Hepatic stellate cell (primary cell): ENCODE measurements at regions not wholly inside any gene's neighbourhood (a gene's known extent, or its start where the extent isn't known, plus 50 kb on each side); places are given as distances from the start of the nearest gene placed in this dataset.

ENCODE experiments used
- DNase-seq: peaks from one replicate; pipeline ENCODE4 v3.0.0; 2011; ENCODE audit warnings: low spot score

DNA sequence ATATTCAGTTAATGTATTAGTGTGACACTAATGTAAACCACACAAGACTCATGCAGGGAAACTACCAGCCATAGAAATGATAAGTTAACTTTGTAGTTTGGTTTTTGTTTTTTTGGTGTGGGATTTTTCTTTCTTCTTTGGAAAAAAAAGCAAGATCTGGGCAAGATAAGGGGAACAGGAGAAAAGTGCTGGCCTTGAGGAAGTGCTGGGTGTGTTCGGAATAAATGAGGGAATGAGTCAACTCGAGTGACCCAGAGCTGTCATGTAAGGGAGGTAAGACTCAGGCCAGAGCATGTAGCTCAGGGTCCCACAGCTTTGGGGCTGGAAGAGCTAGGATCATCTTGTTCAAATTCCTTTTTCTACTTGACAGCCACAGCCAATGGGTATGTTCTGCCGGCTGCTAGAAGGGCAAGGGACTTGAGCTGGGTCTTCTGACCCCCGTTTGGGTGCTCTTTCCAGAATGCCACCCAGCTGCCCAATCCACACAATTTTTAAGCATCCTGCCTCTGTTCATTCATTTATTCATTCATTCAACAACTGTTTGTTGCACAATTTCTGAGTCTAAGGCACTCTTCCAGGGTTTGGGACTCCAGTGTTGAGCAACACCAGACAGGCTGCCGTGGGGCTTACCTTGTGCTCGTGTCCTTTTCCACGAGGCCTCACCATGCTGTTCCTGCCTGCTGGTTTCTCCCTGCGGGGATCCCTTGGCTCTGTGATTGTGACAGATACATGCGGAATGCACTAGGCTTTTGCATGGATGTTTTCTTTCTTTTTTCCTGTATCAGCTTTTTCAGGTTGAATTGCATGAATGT is 54.5 kb downstream of the CLDN34 start:
- DNase-seq, result no peak

DNA sequence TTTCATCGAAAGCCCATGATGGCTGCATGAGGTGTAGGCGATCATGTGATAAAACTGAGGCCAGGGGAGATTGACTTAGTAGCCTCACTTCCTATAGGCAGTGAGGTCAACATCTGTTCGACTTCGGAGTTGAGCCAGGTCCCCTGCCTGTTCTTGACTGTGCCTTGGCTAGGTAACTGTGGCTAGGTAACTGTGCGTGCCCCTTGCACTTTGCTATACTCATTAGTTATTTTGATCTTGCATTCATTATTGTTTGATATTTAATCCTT is 55.0 kb downstream of the CLDN34 start:
- DNase-seq, result no peak

DNA sequence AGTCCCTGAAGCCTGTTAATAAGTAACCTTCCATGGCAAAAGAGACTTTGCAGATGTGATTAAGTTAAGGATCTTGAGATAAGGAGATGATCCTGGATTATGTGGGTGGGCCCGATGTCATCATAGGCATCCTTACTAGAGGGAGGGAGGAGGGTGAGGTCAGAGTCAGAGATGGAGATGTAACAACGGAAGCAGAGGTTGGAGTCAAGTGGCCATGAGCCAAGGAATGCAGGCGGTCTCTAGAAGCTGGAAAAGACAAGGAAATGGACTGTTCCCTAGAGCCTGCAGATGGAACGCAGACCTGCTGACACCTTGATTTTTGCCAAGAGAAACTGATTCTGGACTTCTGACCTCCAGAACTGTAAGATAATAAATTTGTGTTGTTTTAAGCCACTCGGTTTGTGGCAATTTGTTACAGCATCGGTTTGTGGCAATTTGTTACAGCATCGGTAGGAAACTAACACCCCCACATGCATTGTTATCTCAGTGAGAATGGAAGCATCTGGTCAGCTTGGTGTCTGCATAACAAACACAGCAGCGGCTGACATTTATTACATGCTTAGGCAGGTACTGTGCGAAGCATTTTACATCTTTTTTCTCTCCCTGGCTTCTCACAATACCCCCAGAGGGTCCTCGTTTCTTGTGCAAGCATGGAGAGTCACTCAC is 55.6 kb downstream of the CLDN34 start:
- DNase-seq, result no peak

DNA sequence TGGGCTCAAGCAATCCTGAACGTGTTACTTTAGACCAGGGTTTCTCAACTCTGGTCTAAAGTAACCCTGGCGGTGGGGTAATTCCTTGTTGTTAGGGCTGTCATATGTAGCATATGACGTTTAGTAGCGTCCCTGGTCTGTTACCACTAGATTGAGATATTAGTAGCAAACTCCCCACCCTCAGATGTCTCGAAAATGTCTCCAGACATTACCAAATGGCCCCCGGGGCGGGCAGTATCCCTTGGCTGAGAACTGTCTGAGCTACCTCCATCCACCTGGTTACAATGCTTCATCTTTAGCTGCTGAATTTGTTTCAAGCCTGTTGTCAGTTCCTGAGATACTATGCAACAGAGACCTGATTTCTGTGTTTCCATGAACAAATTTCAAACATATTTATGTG is 56.7 kb downstream of the CLDN34 start:
- no peak for DNase-seq

DNA sequence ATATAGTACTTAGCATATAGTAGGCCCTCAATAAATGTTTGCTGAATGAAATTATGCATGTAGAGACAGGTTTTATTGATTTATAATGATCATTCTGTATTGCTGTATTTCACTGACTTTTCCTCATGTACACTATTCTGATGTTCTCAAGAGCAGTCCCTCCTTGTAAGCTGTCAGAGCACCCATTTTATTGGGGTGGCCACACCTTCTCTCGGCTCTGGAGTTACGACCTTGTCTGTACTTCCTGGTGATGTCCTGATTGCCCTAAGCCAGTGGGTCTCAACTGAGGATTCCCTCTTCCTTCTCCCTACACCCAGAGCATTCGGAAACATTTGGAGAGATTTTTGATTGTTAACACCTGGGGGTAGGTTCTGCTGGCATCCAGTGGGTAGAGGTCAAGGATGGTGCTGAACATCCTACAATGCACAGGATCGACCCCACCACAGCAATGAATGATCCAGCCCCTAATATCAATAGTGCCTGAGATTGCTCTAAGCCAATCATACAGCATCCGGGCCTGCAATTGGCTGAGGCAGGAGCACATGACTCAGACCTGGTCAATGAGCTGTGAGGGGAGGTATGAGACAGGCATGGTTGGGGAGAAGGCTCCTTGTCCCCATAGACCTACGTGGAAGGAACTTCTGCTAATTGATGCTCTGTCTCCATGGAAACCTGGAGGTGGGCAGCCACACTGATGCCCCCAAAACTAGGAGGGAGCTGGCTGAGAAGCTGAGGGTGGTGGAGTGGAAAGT is 58.8 kb downstream of the CLDN34 start:
- DNase-seq, result no peak

DNA sequence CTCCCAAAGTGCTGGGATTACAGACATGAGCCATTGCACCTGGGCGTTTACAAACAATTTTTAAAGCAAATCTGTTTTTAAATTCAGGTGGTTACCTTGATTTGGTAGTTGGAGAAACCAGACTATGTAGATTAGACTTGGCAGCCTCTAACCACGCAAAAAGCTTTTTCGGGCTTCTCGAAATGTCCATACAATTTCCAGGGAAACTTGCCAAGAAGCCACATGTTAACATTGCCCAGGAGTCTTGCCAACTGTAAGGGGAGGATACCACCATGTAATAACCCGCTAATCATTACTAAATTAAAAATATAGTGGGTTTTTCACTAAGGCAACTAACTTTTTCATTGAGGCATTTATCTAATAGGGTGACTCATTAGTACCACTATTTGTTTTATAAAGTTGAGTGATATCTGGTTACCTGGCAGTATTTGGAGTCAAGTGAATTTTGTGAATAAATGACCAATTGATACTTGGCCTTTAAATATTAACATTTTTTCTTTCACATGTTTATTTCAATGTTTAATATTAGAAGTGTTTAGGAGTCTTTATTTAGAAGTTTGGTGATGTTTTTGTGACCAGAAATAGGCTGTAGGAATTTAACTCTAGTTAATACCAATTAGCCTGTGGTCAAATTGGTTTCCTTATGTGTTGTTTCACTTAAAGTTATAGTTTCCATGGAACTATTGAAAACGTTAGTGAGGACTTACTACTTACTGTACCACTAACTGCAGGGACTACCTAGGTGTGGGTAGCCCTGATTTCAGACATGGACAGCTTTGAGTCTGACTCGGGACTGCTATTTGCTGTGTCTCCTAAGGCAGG is 61.3 kb downstream of the CLDN34 start:
- DNase-seq, result no peak

DNA sequence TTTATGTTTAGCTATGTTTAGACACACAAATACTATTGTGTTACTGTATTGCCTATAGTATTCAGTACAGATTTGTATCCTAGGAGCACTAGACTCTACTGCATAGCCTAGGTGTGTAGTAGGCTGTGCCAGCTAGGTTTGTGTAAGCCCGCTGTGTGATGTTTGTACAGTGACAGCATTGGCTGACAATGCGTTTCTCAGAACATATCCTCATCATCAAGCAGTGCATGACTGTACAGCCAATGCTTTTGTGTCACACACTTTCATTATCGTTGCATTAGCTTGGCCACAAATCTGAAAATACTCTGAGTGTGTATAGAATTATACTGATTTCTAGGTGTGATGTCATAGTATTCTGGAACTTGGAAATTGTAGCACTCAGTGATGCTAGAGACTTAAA is 63.4 kb downstream of the CLDN34 start:
- DNase-seq, result no peak

DNA sequence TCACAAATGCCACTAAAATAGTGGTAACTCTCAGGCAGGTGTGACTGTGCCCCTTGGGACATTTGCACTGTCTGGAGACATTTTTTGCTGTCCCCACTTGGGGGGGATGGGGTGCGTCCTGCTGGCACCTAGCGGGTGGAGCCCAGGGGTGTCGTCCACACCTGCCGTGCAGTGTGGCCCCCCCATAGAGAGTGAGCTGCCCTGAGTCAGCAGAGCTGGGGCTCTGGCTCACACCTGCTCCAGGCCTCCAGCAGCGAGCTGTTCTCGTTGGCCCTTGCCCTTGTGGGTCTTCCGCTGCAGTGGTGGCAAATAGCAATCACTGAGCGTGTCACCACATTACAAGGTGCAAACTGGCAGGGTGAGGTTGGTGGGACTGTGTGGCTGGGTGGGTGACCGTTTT is 64.6 kb downstream of the CLDN34 start:
- no peak for DNase-seq

DNA sequence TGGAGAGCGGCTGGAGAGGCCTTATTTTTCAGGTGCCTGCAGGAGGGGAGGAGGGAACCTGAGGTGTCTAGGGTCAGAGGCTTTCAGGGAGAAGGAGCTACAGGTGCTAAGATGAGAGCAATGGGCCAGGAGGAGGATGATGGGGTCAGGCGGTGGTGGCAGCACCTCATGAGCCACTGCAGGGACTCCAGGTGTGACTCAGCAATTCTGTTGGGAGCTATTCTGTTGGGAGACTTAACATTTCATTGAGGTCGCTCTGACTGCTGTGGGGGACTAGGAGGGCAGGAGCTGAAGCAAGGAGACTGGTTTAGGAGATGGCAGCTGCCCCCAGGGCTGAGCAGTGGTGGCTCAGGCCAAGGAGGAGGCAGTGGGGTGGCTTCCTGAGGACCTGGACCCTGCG is 65.0 kb downstream of the CLDN34 start:
- no peak for DNase-seq

DNA sequence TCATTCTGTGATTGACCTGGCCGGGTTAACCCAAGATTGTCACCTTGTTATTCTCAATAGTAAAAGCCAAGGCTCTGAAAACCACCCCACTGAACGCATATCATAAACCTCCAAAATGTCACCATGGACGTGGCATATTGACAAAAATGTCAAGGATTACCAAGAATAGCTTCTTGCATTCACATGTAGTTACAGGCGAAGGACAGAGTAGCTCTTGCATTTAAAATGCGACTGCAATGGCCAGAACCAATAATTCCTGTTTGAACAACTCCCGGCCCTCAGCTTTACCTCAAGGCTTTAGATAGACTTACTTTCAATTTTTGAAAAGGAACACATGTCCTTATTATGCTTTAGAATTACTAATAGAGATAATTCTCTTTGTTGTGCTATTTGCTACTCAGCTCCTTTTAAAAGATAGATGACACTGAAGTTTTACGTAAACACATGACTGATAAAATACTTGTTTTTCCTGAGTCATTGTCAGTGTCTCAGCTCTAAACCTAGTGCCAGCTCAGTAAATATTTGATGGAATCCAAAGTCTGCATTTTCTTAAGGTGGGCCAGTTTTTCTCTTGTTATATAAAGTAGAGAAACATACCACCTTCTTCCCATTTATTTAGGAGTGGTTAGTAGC is 66.3 kb downstream of the CLDN34 start:
- no peak for DNase-seq

DNA sequence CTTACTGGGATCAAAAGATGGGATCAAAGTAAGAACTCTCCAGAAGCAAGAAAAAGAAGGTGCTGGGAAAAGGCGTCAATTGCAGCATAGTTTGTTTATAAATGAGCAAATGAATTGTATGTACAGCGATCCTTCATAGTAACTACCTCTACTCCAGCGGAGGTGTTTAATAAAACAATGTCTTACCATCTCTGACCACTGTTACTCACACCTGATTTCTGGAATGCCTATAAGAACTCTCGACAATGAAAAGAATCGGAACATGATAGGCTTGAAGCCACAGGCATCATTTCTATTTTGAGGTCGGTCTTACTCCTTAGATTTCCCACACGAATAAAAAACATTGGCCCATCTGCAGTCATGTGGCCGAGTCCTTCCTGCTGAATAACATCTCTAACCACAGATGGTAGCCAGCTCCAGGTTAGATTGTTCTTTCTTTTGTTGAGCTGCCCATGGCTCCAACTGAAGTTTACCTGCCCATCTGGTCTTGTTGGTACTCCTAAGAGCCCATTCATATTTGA is 67.6 kb downstream of the CLDN34 start:
- no peak for DNase-seq

DNA sequence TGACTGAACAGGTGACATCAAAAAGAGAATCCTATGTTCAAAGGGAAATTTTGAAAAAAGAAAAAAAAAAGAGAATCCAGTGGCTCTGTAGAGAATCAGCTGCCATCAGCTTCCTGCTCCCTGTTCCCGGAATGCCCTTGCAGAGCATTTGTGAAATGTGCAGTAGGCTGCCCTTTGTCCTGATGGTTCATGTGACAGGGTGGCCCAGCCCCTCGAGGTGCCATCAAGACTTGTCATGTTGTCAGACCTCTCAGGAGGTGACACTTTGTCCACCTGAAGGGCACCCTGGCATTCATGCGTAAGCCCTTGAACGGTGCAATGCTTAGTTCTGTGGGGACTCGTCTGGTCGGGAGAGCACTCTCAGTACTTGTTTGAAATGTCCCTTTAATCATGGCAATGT is 71.4 kb downstream of the CLDN34 start:
- no peak for DNase-seq

DNA sequence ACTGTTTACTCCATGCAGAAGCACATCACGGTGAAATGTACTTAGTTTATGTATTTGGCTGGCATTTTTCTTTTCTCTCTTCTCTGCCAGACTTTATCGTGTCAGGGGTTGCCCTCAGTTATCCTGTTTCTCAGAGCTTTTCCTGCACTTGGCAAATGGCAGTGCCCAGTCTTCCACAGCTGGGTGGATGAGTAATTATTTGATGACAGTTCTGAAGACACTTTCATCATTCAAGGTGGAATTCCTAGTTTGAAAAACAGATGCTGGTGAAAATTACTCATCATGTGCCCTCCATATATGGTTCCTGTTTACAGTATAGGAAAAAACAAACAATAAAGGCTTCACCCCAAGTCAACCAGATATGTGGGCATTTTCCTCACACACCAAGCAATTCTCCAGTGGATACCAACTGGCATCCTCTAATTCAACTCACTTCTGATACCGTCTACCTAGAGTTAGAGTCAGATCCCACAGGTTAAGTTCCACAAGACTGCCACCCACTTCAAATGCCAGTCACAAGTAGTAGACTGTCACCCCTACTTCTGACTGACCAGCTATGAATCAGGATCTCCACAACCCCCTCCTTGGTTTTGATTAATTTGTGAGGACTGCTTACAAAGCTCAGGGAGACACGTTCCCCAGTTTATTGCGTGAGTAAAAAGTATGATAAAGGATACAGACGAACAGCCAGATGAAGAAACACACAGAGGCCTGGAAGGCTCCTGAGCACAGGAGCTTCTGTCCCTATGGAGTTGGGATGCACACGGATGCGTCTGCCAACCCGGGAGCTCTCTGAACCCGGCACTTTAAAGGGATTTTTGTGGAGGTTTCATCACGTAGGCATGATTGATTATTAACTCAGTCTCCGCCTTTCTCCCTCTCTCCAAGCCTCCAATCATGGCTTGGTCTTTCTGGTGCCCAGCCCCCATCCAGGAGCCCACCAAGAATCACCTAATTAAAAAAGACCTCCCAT is 72.9 kb downstream of the CLDN34 start:
- no peak for DNase-seq

DNA sequence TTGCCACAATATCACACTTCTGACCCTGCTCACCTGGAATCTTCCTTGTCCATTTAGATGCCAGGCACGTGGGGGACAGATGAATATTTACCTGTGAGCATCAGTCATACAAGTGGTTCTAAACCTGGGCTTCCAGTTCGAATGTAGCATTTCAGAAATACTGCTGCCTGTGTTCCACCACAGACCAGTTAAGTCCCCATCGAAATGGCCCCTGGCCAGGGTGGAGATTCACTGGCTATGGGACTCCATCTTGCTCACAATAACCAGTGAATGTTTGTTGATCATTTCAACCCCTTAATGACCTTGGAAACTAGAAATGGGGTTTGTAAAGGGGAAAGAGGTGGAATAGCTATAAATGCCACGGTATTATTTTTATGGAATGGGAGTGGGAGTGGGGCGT is 73.8 kb downstream of the CLDN34 start:
- DNase-seq, result no peak

DNA sequence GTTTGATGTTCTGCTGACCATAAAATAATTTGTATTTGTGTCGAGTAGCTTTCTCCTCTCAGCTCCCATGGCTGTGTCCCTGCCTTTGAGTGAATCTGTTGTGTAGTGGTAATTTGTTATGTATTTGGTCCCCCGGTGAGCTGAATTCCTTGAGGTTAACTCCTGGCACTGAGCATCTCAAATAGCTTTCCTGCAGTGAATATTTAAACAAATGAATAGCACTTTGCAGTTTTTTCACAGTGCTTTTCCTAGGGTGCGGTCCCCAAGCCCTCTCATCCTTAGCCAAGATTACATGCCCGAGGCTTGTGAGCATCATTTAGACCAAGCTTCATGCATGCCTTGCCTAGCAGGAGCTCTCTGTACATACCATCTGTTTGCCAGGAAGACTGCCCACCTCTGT is 74.2 kb downstream of the CLDN34 start:
- no peak for DNase-seq

DNA sequence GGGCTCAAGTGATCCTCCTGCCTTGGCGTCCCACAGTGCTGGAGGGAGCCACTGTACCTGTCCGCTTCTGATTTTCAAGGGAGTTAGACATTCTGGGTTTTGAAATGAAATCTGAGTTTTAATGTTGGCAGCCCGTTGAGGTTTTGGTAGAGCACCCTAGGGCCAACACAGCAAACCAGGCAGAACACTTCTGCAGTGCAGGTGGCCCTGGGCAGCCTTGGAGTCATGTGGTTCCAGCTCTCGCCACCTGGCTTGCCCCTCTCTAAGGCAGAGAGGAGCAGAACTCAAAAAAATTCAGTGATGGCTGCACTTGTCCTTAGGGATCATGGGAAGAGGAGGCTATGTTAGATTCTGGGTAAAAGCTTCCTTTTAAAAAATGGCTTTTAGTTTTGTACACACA is 74.9 kb downstream of the CLDN34 start:
- DNase-seq, result no peak

DNA sequence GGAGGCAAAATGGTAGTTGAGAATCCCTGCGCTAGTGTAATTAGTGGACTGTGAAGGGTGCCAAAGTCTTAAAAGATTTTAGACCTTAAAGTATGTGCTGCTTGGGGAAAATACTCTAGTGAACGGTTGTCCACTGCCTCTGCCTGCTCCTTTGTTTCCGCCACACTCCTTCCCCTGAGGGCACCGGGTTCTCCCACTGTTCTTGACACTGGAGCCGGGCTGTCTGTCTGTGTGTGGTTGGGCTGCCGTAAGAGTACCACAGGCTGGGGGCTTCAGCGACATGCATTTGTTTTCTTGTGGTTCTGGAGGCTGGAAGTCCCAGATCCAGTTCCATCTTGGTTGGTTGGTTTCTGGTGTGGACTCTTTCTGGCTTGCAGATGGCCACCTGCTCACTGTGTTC is 76.2 kb downstream of the CLDN34 start:
- no peak for DNase-seq

DNA sequence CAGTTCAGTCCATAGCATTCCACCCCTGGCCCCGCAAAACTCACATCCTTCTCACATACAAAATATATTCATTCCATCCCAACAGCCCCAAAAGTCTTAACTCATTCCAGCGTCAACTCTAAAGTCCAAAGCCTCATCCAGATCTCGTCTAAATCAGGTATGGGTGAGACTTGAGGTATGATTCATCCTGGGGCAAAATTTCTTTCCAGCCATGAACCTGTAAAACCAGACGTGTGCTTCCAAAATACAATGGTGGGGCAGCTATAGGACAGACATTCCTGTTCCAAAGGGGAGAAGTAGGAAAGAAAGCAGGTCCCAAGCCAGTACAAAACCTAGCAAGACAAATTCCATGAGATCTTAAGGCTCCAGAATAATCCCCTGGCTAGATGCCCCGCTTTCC is 76.9 kb downstream of the CLDN34 start:
- DNase-seq, result no peak

DNA sequence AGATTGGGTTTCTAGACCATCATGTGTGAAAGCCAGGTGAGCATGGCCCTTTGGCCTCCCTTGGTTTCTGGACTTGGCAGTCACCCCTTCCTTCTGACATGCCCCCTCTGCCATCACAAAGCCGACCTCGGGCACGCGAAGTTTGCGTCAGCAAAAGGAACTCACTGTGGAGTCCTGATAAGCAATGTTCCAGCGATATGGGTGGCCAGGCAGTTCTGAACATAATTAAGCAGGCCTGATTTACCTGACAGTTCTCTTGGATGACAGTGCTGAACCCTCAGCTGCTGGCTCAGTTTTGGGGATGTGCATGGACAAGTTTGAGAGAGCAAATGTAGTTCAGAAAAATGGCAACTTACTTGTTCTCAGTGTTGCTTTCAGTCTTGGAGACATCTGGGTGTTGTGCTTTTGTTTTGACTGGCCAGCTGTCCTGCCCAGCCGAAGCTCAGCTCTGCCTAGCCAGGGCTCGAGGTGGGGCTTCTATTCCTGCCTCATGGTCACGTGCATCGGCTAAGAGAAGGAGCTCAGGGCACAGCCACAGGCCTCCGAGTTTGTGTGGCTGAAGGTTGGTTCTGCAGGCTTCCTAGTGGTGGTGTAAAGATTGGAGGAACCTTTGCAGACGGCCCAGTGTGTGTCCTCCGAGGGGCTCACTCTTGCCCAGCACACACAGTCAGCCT is 78.3 kb downstream of the CLDN34 start:
- no peak for DNase-seq

DNA sequence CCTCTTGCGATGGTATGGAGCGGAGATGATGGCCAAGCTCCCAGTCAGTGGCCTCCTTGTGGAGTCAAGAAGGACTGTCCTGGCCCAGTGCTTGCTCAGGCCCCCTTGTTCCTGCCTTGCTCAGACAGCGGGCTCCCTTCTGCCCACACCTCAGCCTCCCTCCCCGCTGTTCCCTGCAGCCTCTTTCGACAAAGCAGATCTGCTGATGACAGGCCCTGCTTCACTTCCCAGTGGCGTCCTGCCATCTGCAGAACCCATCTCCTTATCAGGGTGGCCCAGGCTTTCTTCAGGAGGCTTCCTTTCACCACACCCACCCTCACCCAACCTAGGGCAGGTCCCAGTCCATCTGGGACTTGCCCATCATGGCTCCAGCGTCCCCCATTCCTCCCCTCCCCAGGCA is 80.0 kb downstream of the CLDN34 start:
- DNase-seq, result no peak
